Fibroblast of lung (primary cell): ENCODE measurements at regions not wholly inside any gene's neighbourhood (a gene's known extent, or its start where the extent isn't known, plus 50 kb on each side); places are given as distances from the start of the nearest gene placed in this dataset.

Experiments
- DNase-seq, 2 donors: peaks; one replicate each; pipeline versions ENCODE4 v3.0.0 to v3.0.0-alpha.2; 2010; ENCODE audit warnings: low read depth in 2 of 2
- H2AFZ ChIP-seq: 2 replicates; pipeline ENCODE4 v1.5.1; 2012; ENCODE audit warnings: low read length, control low read depth, inconsistent platforms
- H3K27ac ChIP-seq: 2 replicates; pipeline ENCODE4 v1.5.1; 2011; ENCODE audit warnings: low read length, control low read depth; ENCODE audit not compliant: insufficient read depth
- H3K27me3 ChIP-seq: 2 replicates; pipeline ENCODE4 v1.5.1; 2011; ENCODE audit warnings: mild to moderate bottlenecking, low read length; ENCODE audit not compliant: control insufficient read depth, insufficient read depth
- H3K36me3 ChIP-seq: 2 replicates; pipeline ENCODE4 v1.5.1; 2011; ENCODE audit warnings: low read length; ENCODE audit not compliant: control insufficient read depth, insufficient read depth
- H3K4me1 ChIP-seq: 2 replicates; pipeline ENCODE4 v1.5.1; 2011; ENCODE audit warnings: low read length; ENCODE audit not compliant: control insufficient read depth, insufficient read depth; ENCODE audit errors: extremely low read depth
- H3K4me2 ChIP-seq: 2 replicates; pipeline ENCODE4 v1.5.1; 2011; ENCODE audit warnings: low read length, control low read depth; ENCODE audit not compliant: insufficient read depth; ENCODE audit errors: extremely low read depth
- H3K4me3 ChIP-seq, 4 experiments: fragments of 200-600 bp in 1 of 4; sonication (generic) in 1 of 4; replicated peaks in 1 of 4; 2 replicates each; pipeline ENCODE4 v1.5.1; 2011 to 2016; ENCODE audit warnings: low read length in 4 of 4, low read depth in 3 of 4, mild to moderate bottlenecking in 3 of 4, control low read depth in 2 of 4, inconsistent platforms in 1 of 4, mixed read lengths in 1 of 4; ENCODE audit not compliant: insufficient read depth in 1 of 4; ENCODE audit errors: control extremely low read depth in 1 of 4
- H3K79me2 ChIP-seq: 2 replicates; pipeline ENCODE4 v1.5.1; 2012; ENCODE audit warnings: mild to moderate bottlenecking, low read length, inconsistent platforms; ENCODE audit not compliant: control insufficient read depth, insufficient read depth
- H3K9ac ChIP-seq: 2 replicates; pipeline ENCODE4 v1.5.1; 2011; ENCODE audit warnings: mild to moderate bottlenecking, low read length, control low read depth; ENCODE audit not compliant: insufficient read depth
- H3K9me3 ChIP-seq: 2 replicates; pipeline ENCODE4 v1.5.1; 2012; ENCODE audit warnings: low read depth, low read length; ENCODE audit not compliant: control insufficient read depth, insufficient read depth
- H4K20me1 ChIP-seq: 2 replicates; pipeline ENCODE4 v1.5.1; 2011; ENCODE audit warnings: low read length; ENCODE audit not compliant: control insufficient read depth, insufficient read depth; ENCODE audit errors: extremely low read depth
- EZH2 ChIP-seq: IDR thresholded peaks from 2 replicates; pipeline ENCODE4 v1.5.1; 2012; ENCODE audit warnings: low read length, control low read depth, mild to moderate bottlenecking; ENCODE audit errors: missing control alignments
- TF ChIP-seq, protein P1 (sequence below), 2 donors: IDR thresholded peaks in 1 of 2; conservative IDR thresholded peaks in 1 of 2; 1 replicate in 1 of 2; 2 replicates in 1 of 2; pipeline ENCODE4 v1.5.1; 2011 to 2012; ENCODE audit warnings: low read length in 2 of 2, control low read depth in 1 of 2, inconsistent platforms in 1 of 2, low read depth in 1 of 2, mild to moderate bottlenecking in 1 of 2

DNA sequence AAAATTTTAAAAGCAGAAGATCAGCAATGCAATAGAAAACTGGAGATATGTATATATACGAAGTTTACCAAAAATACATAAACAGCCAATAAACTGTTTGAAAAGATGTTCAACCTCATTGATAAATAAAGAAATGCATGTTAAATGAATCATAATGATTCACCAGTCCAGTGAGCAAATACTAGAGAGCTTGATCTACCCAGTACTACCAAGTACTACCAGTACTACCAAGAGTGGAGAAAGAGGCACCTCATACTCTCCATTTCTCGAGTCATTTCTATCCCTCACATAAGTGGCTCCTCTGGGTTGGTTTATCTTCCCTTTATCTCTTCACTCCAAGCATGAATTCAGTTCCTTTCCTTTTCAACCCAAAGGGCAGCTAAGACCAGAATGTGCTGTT lies 138.9 kb downstream of the MREG start:
- Histone ChIP-seq H3K9ac (no peak overlapping the region), H4K20me1 (no peaks in the 10 kb centered on the region), H3K27me3 (no peaks in the 10 kb centered on the region), H3K4me2 (no peak overlapping the region), H3K4me3 (no peak overlapping the region), H2AFZ (no peak overlapping the region), H3K79me2 (no peaks in the 10 kb centered on the region), H3K9me3 (no peaks in the 10 kb centered on the region), H3K36me3 (no peaks in the 10 kb centered on the region), H3K4me1 (peaks cover 4% of the 10 kb centered on the region), H3K27ac (no peak overlapping the region)
- peak in 1 of 2 donors; percentile 43 for DNase-seq
- no peak for TF ChIP-seq EZH2
- TF ChIP-seq, protein P1, sequence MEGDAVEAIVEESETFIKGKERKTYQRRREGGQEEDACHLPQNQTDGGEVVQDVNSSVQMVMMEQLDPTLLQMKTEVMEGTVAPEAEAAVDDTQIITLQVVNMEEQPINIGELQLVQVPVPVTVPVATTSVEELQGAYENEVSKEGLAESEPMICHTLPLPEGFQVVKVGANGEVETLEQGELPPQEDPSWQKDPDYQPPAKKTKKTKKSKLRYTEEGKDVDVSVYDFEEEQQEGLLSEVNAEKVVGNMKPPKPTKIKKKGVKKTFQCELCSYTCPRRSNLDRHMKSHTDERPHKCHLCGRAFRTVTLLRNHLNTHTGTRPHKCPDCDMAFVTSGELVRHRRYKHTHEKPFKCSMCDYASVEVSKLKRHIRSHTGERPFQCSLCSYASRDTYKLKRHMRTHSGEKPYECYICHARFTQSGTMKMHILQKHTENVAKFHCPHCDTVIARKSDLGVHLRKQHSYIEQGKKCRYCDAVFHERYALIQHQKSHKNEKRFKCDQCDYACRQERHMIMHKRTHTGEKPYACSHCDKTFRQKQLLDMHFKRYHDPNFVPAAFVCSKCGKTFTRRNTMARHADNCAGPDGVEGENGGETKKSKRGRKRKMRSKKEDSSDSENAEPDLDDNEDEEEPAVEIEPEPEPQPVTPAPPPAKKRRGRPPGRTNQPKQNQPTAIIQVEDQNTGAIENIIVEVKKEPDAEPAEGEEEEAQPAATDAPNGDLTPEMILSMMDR (conservative IDR thresholded peaks at IDR 0.05 in 1 of 2, IDR thresholded peaks at IDR 0.05 in 1 of 2; ENCODE audit: low read depth in 1 of 2, low read length in 2 of 2), result no peak

DNA sequence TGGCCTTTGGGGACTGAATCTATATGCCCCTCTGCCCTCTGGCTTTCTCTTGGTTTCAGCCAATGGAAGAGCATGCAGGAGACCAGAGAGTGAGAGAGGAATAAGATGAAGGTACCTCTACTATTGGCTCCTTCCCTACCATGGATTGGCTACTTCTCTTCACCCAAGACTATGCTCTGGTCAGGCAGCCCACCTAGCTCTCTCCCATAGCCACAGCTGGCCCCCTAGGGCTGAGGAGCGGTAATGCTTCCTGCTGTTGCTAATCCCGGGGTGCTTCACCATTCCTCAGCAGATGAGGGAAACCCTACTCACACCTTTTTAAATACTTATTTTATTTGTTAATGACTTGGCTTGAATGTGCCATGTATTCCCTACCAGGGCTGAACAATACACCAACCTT lies 142.4 kb downstream of the MREG start:
- Histone ChIP-seq H3K27me3 (no peaks in the 10 kb centered on the region), H4K20me1 (no peaks in the 10 kb centered on the region), H3K4me3 (no peak overlapping the region), H3K4me2 (no peak overlapping the region), H3K36me3 (no peaks in the 10 kb centered on the region), H3K9me3 (no peaks in the 10 kb centered on the region), H3K27ac (no peak overlapping the region), H3K79me2 (no peaks in the 10 kb centered on the region), H3K9ac (no peak overlapping the region), H2AFZ (no peak overlapping the region), H3K4me1 (peaks cover 4% of the 10 kb centered on the region)
- DNase-seq, result no peak
- TF ChIP-seq, protein P1 (conservative IDR thresholded peaks at IDR 0.05 in 1 of 2, IDR thresholded peaks at IDR 0.05 in 1 of 2; ENCODE audit: low read depth in 1 of 2, low read length in 2 of 2), result peak; percentile 3 to 50
- TF ChIP-seq EZH2, result no peak

DNA sequence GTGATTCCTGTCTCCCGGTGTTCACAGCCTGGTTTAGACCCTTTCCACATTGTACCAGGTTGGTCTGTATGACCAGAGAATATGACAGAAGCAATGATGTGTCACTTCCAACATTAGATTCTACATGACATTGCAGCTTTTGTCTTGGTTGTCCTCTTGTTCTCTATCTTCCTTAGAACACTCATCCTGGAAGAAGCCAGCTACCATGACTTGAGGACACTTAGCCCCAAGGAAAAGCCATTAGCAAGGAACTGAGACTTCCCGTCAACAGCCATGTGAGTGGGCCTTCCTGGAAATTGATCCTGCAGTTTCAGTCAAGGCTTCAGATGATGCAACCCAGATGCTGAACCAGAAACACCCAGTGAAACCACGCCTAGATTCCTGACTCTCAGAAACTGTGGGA lies 143.3 kb downstream of the MREG start:
- no peaks in the 10 kb centered on the region for H3K9me3 ChIP-seq
- H3K27ac ChIP-seq, result peak overlapping the region; percentile 38
- H3K9ac ChIP-seq, result no peak overlapping the region
- peak overlapping the region; percentile 66 for H2AFZ ChIP-seq
- no peaks in the 10 kb centered on the region for H3K27me3 ChIP-seq
- no peaks in the 10 kb centered on the region for H3K36me3 ChIP-seq
- no peak for TF ChIP-seq EZH2
- TF ChIP-seq, protein P1 (conservative IDR thresholded peaks at IDR 0.05 in 1 of 2, IDR thresholded peaks at IDR 0.05 in 1 of 2; ENCODE audit: low read depth in 1 of 2, low read length in 2 of 2), result no peak
- H3K79me2 ChIP-seq, result no peaks in the 10 kb centered on the region
- H3K4me3 ChIP-seq, result no peak overlapping the region
- H3K4me2 ChIP-seq, result no peak overlapping the region
- H3K4me1 ChIP-seq, result peaks cover 4% of the 10 kb centered on the region
- peak; percentile 68 to 90 for DNase-seq
- H4K20me1 ChIP-seq, result no peaks in the 10 kb centered on the region
